Suprapubic skin (tissue), 4 donors: ENCODE measurements at regions not wholly inside any gene's neighbourhood (a gene's known extent, or its start where the extent isn't known, plus 50 kb on each side); places are given as distances from the start of the nearest gene placed in this dataset.

ENCODE experiments used
- DNase-seq, 2 donors: peaks; one replicate each; pipeline ENCODE4 v3.0.0-alpha.2; 2019; ENCODE audit warnings: low spot score in 2 of 2
- H3K27ac ChIP-seq: fragments of 200-600 bp; sonication (generic); one replicate; pipeline ENCODE4 v1.5.1; 2019
- H3K27me3 ChIP-seq: fragments of 200-600 bp; sonication (generic); one replicate; pipeline ENCODE4 v1.5.1; 2019
- H3K36me3 ChIP-seq: fragments of 200-600 bp; sonication (generic); one replicate; pipeline ENCODE4 v1.5.1; 2019
- H3K4me1 ChIP-seq: fragments of 200-600 bp; sonication (generic); one replicate; pipeline ENCODE4 v1.5.1; 2019
- H3K4me3 ChIP-seq: fragments of 200-600 bp; sonication (generic); one replicate; pipeline ENCODE4 v1.5.1; 2019; ENCODE audit warnings: mild to moderate bottlenecking
- H3K9me3 ChIP-seq: fragments of 200-600 bp; sonication (generic); one replicate; pipeline ENCODE4 v1.5.1; 2019
- CTCF ChIP-seq, 2 donors: fragments of 200-600 bp in 1 of 2; fragments of 450-650 bp in 1 of 2; sonication (generic) in 1 of 2; IDR thresholded peaks; one replicate each; pipeline ENCODE4 v1.5.1; 2016 to 2019; ENCODE audit warnings: antibody characterized with exemption in 2 of 2, mild to moderate bottlenecking in 1 of 2, moderate library complexity in 1 of 2
- EP300 ChIP-seq: sonication (generic); formaldehyde crosslinking; IDR thresholded peaks from one replicate; pipeline ENCODE4 v1.6.1; 2017; ENCODE audit warnings: antibody characterized with exemption
- POLR2A ChIP-seq, 2 donors: fragments of 450-650 bp; IDR thresholded peaks; one replicate each; pipeline ENCODE4 v1.6.1; 2017; ENCODE audit warnings: antibody characterized with exemption in 2 of 2, mild to moderate bottlenecking in 2 of 2, moderate library complexity in 2 of 2
- POLR2AphosphoS5 ChIP-seq, 3 donors: sonication (generic); formaldehyde crosslinking; IDR thresholded peaks; one replicate each; pipeline ENCODE4 v1.6.1; 2017; ENCODE audit warnings: antibody characterized with exemption in 3 of 3
- WGBS: methylation state at CpG from one replicate; pipeline ENCODE4 v1.1.5; 2018; 5-methylcytosine and 5-hydroxymethylcytosine counted together

GRCh38 chr13:72129117-72129516 is 262.1 kb upstream of the DACH1 start:
- Histone ChIP-seq H3K27me3 (no peaks in the 10 kb centered on the region), H3K4me1 (no peaks in the 10 kb centered on the region), H3K9me3 (no peaks in the 10 kb centered on the region), H3K4me3 (no peak overlapping the region), H3K27ac (no peak overlapping the region), H3K36me3 (no peaks in the 10 kb centered on the region)
- DNase-seq, result no peak
- TF ChIP-seq EP300, result no peak
- TF ChIP-seq CTCF (IDR thresholded peaks at IDR 0.05), result no peak
- no peak for TF ChIP-seq POLR2AphosphoS5 (IDR thresholded peaks at IDR 0.05)
- TF ChIP-seq POLR2A (IDR thresholded peaks at IDR 0.05), result no peak
- 51% methylated on average over 3 of the region's 3 CpGs for WGBS

- H3K27ac ChIP-seq, result no peak overlapping the region
- TF ChIP-seq POLR2AphosphoS5 (IDR thresholded peaks at IDR 0.05) (no peak), CTCF (IDR thresholded peaks at IDR 0.05) (no peak), EP300 (no peak), POLR2A (IDR thresholded peaks at IDR 0.05) (no peak)
- H3K36me3 ChIP-seq, result no peaks in the 10 kb centered on the region
- WGBS, result 11% methylated on average over 1 of the region's 1 CpG
- H3K4me3 ChIP-seq, result no peak overlapping the region
- no peaks in the 10 kb centered on the region for H3K9me3 ChIP-seq
- DNase-seq, result no peak
- no peaks in the 10 kb centered on the region for H3K27me3 ChIP-seq
- no peaks in the 10 kb centered on the region for H3K4me1 ChIP-seq
These were observed 260.0 kb upstream of the DACH1 start for GRCh38 chr13:72127031-72127430.

- Histone ChIP-seq H3K4me3 (no peak overlapping the region), H3K9me3 (no peaks in the 10 kb centered on the region), H3K27me3 (no peaks in the 10 kb centered on the region), H3K36me3 (no peaks in the 10 kb centered on the region), H3K4me1 (no peaks in the 10 kb centered on the region), H3K27ac (no peak overlapping the region)
- WGBS, result 61% methylated on average over 2 of the region's 2 CpGs
- no peak for DNase-seq
- no peak for TF ChIP-seq POLR2AphosphoS5 (IDR thresholded peaks at IDR 0.05)
- TF ChIP-seq POLR2A (IDR thresholded peaks at IDR 0.05), result no peak
- TF ChIP-seq EP300, result no peak
- no peak for TF ChIP-seq CTCF (IDR thresholded peaks at IDR 0.05)
These were observed 259.4 kb upstream of the DACH1 start for GRCh38 chr13:72126424-72126823.

GRCh38 chr13:72125561-72125960 is 258.6 kb upstream of the DACH1 start:
- no peaks in the 10 kb centered on the region for H3K27me3 ChIP-seq
- no peak for DNase-seq
- TF ChIP-seq POLR2AphosphoS5 (IDR thresholded peaks at IDR 0.05) (no peak), EP300 (no peak), CTCF (IDR thresholded peaks at IDR 0.05) (no peak), POLR2A (IDR thresholded peaks at IDR 0.05) (no peak)
- H3K4me1 ChIP-seq, result no peaks in the 10 kb centered on the region
- WGBS, result 67% methylated on average over 3 of the region's 3 CpGs
- no peaks in the 10 kb centered on the region for H3K9me3 ChIP-seq
- H3K27ac ChIP-seq, result no peak overlapping the region
- H3K4me3 ChIP-seq, result no peak overlapping the region
- H3K36me3 ChIP-seq, result no peaks in the 10 kb centered on the region

GRCh38 chr13:72122661-72123255 is 255.8 kb upstream of the DACH1 start:
- no peaks in the 10 kb centered on the region for H3K9me3 ChIP-seq

More at GRCh38 chr13:72122661-72123255, 255.8 kb upstream of the DACH1 start:
- Histone ChIP-seq H3K4me3 (no peak overlapping the region), H3K27ac (no peak overlapping the region), H3K36me3 (no peaks in the 10 kb centered on the region), H3K27me3 (no peaks in the 10 kb centered on the region), H3K4me1 (no peaks in the 10 kb centered on the region)
- WGBS, result 85% methylated on average over 3 of the region's 3 CpGs
- TF ChIP-seq EP300 (no peak), POLR2AphosphoS5 (IDR thresholded peaks at IDR 0.05) (no peak), CTCF (IDR thresholded peaks at IDR 0.05) (no peak), POLR2A (IDR thresholded peaks at IDR 0.05) (no peak)
- DNase-seq, result no peak
